GM11168 (cell line): ENCODE measurements at regions not wholly inside any gene's neighbourhood (a gene's known extent, or its start where the extent isn't known, plus 50 kb on each side); places are given as distances from the start of the nearest gene placed in this dataset.

Experiments used
- in situ Hi-C: fragments of 300-500 bp; cut with MboI; formaldehyde crosslinking; loops from one replicate; pipeline ENCODE4 v1.12.0; 2022; ENCODE audit warnings: low sequenced_read_pairs; ENCODE audit not compliant: unreplicated experiment

DNA sequence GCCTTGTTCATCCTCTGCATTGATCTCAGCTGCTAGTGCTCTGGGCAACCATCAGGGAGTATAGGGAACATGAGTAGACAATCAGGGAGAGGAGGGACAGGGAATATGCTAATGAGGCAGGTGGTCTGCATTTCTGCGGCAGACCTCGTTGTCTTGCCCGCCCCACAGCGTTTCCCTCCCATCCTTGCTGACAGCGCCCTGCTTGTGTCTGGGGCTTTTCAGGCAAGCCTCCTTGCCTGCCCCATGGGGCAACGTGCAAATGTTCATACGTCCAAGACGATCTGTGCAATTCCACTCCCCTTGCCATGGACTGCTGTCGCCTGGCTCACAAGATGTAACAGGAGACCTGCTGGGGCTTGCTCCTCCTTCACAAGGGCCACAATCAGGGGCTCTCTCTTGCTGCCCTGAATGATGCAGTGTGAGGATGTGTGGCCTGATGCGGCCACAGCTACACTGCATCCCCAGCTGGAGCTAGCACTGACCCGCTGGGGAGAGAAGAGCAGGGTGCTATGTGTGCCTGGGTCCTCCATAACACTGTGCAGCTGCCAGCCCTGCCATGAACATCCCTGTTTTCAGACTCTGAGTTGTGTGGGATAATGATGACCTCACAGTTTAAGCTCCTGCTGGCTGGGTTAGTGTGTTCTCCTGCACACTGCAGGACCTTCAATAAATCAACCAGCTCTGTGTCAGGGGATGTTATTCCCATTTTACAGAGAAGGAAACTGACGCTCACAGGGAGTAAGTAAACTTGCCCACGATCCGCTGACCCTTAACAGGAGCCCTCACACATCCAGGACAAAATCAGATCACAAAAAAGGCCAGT is 211.3 kb downstream of the KLF13 start:
- in situ Hi-C loops = no loop called here

DNA sequence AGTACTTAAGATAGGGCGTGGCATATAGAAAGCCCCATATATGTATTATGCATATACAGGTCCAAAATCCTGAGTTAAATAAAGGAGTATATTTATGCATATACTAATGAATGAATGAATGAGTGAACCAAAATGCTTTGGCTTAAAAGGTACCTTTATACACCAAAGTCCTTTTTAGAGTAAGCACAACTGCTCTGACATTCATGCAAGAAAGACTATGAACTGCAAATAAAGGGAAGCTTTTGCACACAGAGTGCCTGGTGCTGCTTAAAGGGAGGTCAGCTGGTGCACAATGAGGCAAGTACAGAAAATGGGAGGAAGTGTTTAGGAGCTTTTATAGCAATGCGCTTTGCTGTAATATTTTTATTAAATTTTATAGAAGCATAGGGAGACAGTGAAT is 214.0 kb downstream of the KLF13 start:
- in situ Hi-C loops = no loop called here

DNA sequence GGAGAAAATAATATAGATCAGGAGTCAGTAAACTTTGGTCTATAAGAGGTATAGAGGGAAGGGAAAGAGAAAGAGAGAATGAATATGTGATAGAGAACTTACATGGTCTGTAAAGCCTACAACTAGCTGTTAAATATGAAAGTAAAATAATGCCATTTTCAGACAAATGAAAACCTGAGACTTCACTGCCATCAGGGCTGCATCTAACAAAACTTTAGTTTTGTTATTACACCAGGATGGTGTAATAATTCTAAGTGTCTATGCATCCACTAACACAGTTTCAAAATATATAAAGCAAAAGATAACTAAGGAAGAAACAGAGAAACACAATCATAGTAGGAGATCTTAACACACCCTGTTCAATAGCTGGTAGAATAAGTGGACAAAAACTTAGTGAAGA is 217.7 kb downstream of the KLF13 start:
- in situ Hi-C loops = no loop called here

DNA sequence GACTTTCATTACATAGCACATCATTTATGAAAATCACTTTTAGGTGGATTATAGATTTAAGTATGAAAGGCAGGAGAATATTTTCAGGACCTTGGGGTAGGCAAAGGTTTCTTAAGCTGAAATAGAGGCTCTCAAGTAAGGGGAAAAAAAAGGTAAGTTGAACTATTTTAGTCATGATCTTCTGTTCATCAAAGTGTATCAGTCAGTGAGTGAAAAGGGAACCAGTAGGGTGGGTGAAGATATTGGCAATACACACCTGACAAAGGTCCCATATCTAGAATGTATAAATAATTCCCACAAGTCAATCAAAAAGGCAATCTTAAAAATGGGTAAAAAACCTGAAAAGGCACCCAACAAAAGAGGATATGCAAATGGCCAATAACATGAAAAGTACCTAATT is 218.6 kb downstream of the KLF13 start:
- in situ Hi-C loops = no loop called here

DNA sequence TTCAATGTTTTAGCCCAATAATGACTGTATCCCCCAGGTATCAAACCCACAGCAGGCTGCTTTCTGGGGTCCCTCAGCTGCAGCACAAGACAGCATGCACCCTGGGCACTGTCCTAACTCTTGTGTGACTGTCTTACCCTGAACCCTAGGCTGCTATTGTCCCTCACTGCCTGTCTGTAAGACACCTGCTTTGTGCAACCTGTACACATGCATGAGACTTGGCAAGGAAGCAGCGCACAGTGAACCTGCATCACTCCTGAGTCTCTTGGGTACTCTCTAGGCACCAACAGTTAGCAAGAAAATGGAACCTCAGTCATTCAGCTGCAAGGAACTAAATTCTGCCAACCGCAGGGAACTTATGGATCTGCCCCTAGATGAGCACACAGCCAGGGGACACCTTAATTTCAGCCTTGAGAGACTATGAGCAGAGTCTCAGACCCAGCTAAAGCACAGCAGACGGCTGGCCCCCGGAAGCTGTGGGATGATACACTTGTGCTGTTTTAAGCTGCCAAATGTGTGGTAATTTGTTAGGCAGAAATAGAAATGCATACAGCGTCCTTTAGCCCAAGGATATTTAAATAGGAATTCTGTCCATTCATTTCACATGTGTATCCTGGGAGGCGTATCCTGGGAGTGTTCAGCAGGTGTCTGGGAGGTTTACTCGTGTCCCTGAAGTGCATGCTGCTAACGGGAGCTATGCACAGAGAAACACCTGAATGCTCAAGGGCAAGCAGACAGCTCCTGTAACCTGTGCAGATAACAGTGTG is 223.8 kb downstream of the KLF13 start:
- in situ Hi-C loops = no loop called here

DNA sequence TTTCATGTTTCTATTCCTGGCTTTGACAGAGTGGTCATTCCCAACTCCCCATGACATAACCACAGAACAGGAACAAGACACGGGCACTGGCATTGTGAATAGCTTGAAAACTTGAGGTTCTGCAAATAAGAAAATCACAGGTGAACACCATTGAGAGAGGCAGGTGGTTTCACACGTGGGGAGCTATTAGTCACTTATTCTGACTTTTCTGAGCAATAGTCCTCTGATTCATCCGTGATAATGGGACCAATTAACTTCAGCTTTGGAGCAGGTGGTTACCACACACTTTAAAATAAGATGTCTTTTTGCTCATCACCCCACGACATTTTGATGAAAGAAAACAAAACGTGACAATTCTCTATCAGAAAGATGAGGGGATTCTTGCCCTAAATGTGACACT is 224.7 kb downstream of the KLF13 start:
- in situ Hi-C loops = no loop called here

DNA sequence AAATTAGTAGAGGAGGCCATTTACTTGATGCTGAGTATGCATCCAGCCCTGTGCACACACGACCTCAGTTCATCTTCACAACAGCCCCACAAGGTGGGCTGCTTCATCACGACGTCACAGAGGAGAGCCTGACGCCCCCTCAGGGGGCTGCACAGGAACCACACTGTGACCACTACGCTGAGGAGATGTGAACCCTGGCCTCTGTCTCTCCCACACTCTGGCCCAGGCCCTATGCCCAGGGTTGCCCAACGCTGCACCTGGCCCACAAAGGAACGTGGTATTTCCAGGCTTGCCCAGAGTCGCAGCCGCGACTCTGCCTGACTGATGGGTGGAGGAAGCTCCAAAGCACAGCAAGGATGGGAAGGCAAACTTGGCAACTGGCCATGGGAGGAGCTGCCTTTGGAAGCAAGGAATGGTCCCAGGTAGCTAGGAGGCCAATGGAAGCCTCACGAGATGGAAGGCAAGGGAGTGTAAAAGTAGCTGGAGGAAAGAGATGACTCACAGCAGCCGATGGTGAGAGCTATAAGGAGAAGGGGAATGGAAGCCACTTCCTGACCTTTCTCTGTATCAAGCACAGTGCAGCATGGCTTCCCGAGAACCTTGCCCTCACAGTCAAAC is 226.0 kb downstream of the KLF13 start:
- in situ Hi-C loops = no loop called here

DNA sequence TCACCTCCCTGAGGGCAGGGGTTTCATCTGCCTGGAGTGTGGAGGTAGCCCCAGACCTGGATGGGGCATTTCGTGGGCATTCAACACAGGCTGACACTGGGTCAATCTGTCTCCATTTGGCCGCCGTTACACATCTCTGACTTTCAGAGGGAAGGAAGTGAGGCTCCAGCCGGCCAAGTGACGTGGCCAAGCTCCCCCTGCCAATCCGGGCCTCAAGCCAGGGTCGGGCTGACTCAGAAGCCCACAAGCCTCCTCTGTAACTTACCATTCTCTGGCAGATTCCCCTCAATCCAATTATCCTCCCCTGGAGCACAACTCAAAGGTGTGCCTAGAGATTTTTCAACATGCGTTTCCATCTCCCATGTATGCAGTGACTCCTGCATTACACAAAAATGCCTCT is 227.6 kb downstream of the KLF13 start:
- in situ Hi-C loops = no loop called here

DNA sequence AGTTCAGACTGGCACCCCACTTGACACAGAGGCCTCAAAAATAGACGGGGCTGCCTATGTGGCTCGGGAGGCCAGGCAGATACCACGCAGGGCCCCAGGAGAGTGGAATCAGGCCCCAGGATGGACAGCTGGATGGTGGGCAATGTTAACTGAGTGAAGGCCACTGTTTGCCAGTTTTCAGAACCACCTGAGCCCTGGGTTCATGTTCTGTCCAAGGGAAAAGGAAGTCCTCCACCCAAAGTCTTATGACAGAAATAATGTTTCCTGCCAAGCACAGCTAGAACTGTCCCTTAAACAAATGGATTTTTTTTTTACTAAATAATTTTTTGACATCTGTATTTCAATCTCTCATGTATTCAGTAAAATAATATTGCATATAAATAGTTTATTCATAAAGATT is 228.4 kb downstream of the KLF13 start:
- in situ Hi-C loops = no loop called here

DNA sequence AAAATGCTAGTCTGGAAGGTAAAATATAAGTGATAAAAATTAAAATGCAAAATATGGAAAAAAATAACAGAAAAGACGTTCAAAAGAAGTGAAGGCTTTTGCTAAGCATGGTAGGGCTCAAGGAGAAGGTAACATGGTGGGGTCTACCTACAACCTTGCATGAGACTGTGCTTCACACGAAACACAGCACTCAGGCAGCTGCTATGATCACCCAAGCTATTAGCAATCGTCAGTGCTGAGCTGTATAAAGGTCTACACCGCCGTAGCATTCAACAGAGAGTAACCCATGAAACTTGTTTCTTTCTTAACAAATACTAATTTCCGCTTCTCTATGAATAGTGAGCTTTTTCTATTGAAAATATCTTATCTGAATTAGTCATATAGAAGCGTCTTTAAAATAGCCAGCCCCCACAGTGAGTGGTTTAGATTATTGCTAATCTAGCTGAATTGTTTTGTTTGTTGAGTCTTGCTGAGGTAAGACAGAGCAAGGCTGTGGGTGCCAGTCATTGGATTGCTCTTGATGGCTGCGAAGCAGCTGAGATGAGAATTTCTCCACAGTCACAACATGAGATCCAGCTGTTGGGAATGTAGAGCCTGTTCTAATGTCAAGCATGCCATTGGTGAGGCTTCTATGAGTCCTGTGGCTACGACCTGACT is 230.0 kb downstream of the KLF13 start:
- in situ Hi-C loops = no loop called here

DNA sequence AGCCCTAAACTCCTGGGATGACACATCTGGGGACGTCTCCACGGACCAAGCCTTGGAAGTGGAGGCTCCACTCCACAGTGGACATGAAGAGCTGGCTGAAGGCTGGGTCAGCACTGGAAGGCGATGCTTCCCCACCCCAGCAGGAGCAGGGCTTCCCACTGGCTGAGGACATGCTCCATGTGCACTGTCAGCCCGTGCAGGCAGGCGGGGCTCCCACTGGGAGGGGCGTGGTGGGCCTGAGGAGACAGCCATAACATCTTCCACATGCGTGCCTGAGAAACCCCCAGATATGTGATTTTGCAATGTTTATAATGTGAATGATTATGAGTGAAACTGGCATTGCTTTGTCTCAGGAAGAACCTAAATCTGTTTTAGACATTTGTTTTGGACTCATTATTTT is 231.3 kb downstream of the KLF13 start:
- in situ Hi-C loops = no loop called here

DNA sequence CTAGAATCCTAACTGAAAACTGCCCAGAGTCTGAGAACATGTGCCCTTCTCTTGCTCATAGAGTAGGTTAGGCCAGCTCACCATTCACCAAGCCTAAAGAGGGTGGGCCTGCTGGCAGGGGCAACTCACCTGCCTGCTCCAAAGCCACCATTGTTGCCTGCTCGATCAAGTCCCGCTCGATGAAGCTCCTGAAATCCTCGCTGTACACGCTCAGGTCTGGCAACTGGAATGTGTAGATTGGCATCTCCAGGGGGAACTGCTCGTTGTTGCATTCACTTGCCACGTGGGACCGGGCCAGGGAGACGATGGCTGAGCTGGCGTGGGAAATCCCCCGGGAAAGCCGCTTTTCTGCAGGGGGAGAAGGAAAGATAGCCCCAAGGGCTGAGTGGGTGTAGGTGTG is 232.2 kb downstream of the KLF13 start:
- in situ Hi-C loops = no loop called here

DNA sequence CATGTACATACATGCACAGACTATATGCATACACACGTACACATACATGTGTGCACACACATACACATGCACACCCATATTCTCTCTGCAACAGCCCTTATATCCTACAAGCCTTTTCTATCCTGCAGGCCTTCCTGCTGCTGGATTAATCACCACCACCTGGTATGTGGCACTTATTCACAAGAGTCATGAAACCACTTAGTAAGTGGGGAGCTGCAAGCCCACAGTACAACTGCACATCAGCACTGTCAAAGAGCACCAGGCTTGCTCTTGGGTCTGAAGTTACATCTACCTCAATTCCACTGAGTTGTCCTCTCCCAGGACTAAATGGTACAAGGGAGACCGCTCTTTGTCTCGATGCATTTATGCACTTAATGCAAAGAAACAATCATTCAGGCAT is 233.2 kb downstream of the KLF13 start:
- in situ Hi-C loops = no loop called here

DNA sequence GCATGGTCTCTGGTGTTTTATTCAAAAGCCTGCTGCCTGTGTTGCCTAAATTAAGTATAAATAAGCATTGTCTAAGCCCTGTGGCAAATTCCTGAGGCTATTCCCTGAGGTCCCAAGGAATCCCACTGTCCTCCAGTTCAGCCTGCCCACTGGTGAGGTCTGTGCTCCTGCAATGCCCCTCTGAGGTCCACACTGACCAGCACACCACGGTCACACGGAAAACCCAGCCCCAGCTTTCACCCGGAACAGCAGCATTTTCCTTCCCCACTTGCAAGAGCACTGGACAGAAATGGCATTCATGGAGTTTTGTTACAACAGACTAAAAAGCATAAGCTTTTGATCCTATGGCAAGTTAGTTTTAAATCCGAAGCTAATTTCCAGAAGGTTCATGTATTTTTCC is 234.0 kb downstream of the KLF13 start:
- in situ Hi-C loops = no loop called here

DNA sequence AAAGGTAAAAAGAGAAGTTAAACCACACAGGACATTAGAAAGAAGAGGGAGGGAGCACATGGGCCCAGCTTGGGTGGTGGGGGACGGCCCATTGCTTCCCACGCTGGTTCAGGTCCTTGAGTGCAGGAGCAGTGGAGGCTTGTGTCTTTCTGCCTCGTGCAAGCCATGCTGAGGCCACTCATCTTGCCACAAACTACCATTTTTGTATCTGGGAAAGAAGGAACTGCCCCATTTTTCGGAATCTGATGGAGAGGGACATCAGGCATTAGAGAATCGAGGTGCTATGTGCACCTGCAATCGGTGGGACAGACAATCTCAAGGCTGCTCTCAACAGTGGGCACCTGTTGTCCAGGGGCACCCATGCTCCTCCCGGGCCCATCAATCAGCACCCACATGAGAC is 234.5 kb downstream of the KLF13 start:
- in situ Hi-C loops = no loop called here

DNA sequence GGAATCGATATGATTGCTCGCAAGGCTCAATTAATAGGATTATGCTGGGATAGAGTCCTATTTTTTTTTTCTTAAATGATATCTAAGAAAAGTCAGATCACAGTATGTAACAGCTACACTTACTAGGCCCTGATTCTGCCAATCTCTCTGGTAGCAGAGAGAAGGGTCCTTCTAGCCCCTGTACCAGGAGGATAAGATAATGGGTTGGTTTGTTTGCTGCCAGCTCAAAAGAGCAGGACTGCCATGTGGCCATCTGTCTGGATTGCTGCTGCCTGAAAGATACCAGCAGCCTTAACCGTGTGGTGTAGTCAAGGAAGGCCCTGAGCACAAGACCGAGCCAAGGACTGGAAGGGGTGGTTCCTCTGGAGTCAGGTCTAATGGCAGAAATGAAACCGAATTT is 236.4 kb downstream of the KLF13 start:
- in situ Hi-C loops = no loop called here

DNA sequence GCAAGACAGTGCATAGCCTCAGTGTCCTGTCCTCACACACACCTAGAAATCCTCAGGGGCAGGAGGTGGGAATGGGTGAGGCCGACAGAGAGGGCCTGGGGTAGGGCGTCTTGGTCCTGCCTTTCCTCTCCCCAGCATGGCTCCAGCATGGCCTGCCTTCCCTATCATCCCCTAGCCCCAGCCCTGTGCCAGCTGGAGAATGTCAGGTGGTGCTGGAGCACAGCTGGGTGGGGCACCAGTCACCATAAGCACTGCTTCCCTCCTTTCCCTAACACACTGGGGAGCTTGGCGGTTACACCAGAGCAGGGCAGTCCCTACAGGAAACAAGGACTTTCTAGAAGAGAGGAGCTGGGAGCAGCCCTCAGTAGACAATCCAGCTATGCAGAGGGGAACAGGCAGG is 236.8 kb downstream of the KLF13 start:
- in situ Hi-C loops = no loop called here

DNA sequence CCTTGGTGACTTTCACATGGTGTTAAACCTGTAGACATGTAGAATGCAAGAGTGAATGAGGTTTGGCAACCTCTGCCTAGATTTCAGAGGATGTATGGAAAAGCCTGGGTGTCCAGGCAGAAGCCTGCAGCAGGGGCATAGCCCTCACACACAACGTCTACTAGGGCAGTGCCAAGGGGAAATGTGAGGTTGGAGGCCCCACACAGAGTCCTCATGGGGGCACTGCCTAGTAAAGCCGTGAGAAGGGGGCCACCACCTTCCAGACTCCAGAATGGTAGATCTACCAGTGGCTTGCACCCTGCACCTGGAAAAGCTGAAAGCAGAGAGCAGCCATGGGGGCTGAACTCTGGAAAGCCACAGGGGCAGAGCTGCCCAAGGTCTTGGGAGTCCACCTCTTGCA is 241.2 kb downstream of the KLF13 start:
- in situ Hi-C loops = no loop called here

DNA sequence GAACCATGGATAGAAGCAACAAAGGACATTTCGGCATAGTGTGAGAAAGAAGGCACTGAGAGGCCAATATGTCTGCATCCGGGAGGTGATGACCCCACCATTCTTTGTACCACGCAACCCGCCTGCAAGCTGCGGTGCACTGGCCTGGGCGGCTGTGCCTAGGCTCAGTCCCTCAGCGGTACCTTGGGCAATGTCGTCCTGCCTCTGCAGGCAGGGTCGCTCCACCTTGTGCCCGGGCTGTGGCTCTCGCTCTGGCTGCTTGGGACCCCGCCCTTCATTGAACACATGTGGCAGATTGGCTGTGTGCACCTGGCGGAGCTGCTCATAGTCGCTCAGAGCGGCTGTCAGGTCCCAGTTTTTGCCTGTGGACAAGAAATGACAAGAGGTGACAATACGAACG is 243.2 kb downstream of the KLF13 start:
- in situ Hi-C loops = no loop called here

DNA sequence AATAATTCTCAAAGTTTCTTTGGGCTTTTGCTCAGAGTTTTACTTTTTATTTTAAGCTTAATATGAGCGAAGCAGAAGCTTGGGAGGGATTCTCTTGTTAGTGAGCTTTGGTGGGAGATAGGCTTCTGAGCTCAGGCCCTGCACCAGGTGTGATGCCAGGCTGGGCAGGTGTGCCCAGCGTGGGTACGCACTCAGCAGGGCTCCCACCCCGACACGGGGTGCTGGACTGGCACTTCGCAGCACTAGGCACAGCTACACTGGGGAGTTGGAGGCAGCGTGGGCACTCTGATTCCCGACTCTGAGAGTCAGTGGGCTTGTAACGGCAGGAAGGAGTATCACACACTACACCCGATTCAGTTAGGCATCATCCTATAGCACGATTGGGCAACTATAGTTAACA is 244.0 kb downstream of the KLF13 start:
- in situ Hi-C loops = no loop called here

DNA sequence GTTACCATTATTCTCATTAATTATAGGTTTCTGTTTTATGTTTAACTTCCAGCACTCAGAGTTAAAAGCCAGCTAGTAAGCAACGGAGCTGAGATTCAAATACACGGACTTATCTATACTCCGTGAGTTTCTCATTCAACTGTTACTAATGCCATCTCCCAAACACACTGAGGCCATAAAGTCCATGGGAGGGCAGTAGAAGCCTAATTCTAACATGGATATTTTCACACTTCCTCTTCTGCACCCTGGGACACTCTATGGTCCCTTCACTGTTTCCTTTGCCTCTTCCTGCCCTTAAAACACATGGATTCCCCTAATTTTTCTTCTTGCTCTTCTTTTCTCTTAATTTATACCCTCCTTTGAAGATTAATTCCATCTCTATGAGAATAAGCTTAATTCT is 245.0 kb downstream of the KLF13 start:
- in situ Hi-C loops = no loop called here
